ENCODE measurements at regions not wholly inside any gene's neighbourhood (a gene's known extent, or its start where the extent isn't known, plus 50 kb on each side); places are given as distances from the start of the nearest gene placed in this dataset.

GRCh38 chr1:58932859-58933598 is 149.2 kb upstream of the JUN start:
- peak overlapping the region; percentile 10 to 52 (median 36) for H3K27ac ChIP-seq
- TF ChIP-seq CTCF (IDR thresholded peaks at IDR 0.05) (no peak), POLR2A (IDR thresholded peaks at IDR 0.05) (no peak)
- H3K9me3 ChIP-seq: no peaks in the 10 kb centered on the region
- no peaks in the 10 kb centered on the region for H3K36me3 ChIP-seq
- peak; percentile 78 for DNase-seq
- no peaks in the 10 kb centered on the region for H3K27me3 ChIP-seq
- intact Hi-C loops (cut with DNase I): no loop called here
- H3K4me1 ChIP-seq: peaks cover 11 to 14% of the 10 kb centered on the region in 2 donors
- H3K4me3 ChIP-seq (replicated peaks in 1 of 3): no peak overlapping the region
- 37 to 50% methylated on average over 4 of the region's 4 CpGs for WGBS, 2 donors

- intact Hi-C loops (cut with DNase I): no loop called here
Measured at GRCh38 chr1:58933599-58933926, 149.7 kb upstream of the JUN start.

GRCh38 chr1:58934706-58935105 is 150.9 kb upstream of the JUN start:
- intact Hi-C loops (cut with DNase I): no loop called here
- no peaks in the 10 kb centered on the region for H3K36me3 ChIP-seq
- WGBS, 2 donors: 63 to 74% methylated on average over 3 of the region's 3 CpGs
- TF ChIP-seq CTCF (IDR thresholded peaks at IDR 0.05) (no peak), POLR2A (IDR thresholded peaks at IDR 0.05) (no peak)
- DNase-seq: peak; percentile 10 to 12
- H3K9me3 ChIP-seq: no peaks in the 10 kb centered on the region
- H3K4me3 ChIP-seq (replicated peaks in 1 of 3): no peak overlapping the region
- H3K27ac ChIP-seq: no peak overlapping the region
- no peaks in the 10 kb centered on the region for H3K27me3 ChIP-seq
- H3K4me1 ChIP-seq: peaks cover 10% of the 10 kb centered on the region in 2 donors

More at GRCh38 chr1:58933599-58933926, 149.7 kb upstream of the JUN start:
- Histone ChIP-seq H3K36me3 (no peaks in the 10 kb centered on the region), H3K4me1 (peaks cover 10% of the 10 kb centered on the region in 2 donors), H3K27me3 (no peaks in the 10 kb centered on the region), H3K27ac (no peak overlapping the region), H3K4me3 (replicated peaks in 1 of 3) (no peak overlapping the region), H3K9me3 (no peaks in the 10 kb centered on the region)
- TF ChIP-seq POLR2A (IDR thresholded peaks at IDR 0.05): no peak
- TF ChIP-seq CTCF (IDR thresholded peaks at IDR 0.05): no peak
- 97 to 100% methylated on average over 2 of the region's 2 CpGs for WGBS, 2 donors
- no peak for DNase-seq

- no peaks in the 10 kb centered on the region for H3K27me3 ChIP-seq
- intact Hi-C loops (cut with DNase I): no loop called here
- H3K9me3 ChIP-seq: no peaks in the 10 kb centered on the region
- H3K4me1 ChIP-seq: peaks cover 10 to 12% of the 10 kb centered on the region in 2 donors
- 97 to 100% methylated on average over 2 of the region's 2 CpGs for WGBS, 2 donors
- no peak overlapping the region for H3K4me3 ChIP-seq (replicated peaks in 1 of 3)
- no peak for DNase-seq
- no peak for TF ChIP-seq CTCF (IDR thresholded peaks at IDR 0.05)
- no peak for TF ChIP-seq POLR2A (IDR thresholded peaks at IDR 0.05)
- no peak overlapping the region for H3K27ac ChIP-seq
- H3K36me3 ChIP-seq: no peaks in the 10 kb centered on the region
Measured at GRCh38 chr1:58936973-58937372, 153.1 kb upstream of the JUN start.

GRCh38 chr1:58939146-58939545 is 155.3 kb upstream of the JUN start:
- no peak overlapping the region for H3K4me3 ChIP-seq (replicated peaks in 1 of 3)
- H3K36me3 ChIP-seq: no peaks in the 10 kb centered on the region
- TF ChIP-seq CTCF (IDR thresholded peaks at IDR 0.05) (no peak), POLR2A (IDR thresholded peaks at IDR 0.05) (no peak)
- peaks cover 12 to 16% of the 10 kb centered on the region in 2 donors for H3K4me1 ChIP-seq
- H3K27me3 ChIP-seq: no peaks in the 10 kb centered on the region
- no peaks in the 10 kb centered on the region for H3K9me3 ChIP-seq
- WGBS, 2 donors: 59 to 93% methylated on average over 2 of the region's 2 CpGs
- no peak overlapping the region for H3K27ac ChIP-seq
- no peak for DNase-seq
- intact Hi-C loops (cut with DNase I): no loop called here

All from thyroid gland (tissue), 4 donors.